HFF-Myc (cell line): ENCODE measurements at regions not wholly inside any gene's neighbourhood (a gene's known extent, or its start where the extent isn't known, plus 50 kb on each side); places are given as distances from the start of the nearest gene placed in this dataset.

ENCODE experiments used
- DNase-seq: peaks from one replicate; pipeline ENCODE4 v3.0.0-alpha.2; 2011; ENCODE audit warnings: low read depth; ENCODE audit errors: extremely low read depth
- H3K4me3 ChIP-seq: replicated peaks from 2 replicates; pipeline ENCODE4 v1.5.1; 2011; ENCODE audit warnings: low read depth, mild to moderate bottlenecking, control low read depth, low read length
- CTCF ChIP-seq: IDR thresholded peaks from 2 replicates; pipeline ENCODE4 v1.5.1; 2012; ENCODE audit warnings: mild to moderate bottlenecking, low read depth, low read length, control low read depth; ENCODE audit errors: missing control alignments

GRCh38 chr17:33623841-33624240, 330.7 kb upstream of the ASIC2 start:
- TF ChIP-seq CTCF: no peak
- H3K4me3 ChIP-seq: no peak overlapping the region
- no peak for DNase-seq

- H3K4me3 ChIP-seq: no peak overlapping the region
- TF ChIP-seq CTCF: no peak
These were observed 335.6 kb upstream of the ASIC2 start for GRCh38 chr17:33628500-33629346.

GRCh38 chr17:33633446-33633845, 340.4 kb upstream of the ASIC2 start:
- no peak overlapping the region for H3K4me3 ChIP-seq
- no peak for DNase-seq
- TF ChIP-seq CTCF: no peak

More at GRCh38 chr17:33628500-33629346, 335.6 kb upstream of the ASIC2 start:
- no peak for DNase-seq

DNA sequence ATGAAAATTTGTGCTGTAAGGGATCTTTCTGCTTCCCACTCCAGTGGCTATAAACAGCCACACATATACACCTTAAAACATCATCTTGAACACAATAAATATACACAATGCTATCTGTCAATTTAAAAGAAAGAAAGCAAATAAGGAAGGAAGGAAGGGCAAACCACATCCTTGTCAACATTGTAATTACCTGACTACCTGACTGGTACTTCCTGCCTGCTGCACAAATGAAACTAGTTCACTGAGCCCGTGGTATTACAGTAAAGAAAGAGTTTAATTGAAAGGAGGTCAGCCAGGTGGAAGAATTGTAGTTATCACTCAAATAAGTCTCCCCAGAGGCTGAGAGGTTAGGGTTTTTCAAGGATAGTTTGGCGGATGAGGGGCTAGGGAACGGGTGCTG, 344.4 kb upstream of the ASIC2 start:
- no peak for TF ChIP-seq CTCF
- H3K4me3 ChIP-seq: no peak overlapping the region
- DNase-seq: no peak

DNA sequence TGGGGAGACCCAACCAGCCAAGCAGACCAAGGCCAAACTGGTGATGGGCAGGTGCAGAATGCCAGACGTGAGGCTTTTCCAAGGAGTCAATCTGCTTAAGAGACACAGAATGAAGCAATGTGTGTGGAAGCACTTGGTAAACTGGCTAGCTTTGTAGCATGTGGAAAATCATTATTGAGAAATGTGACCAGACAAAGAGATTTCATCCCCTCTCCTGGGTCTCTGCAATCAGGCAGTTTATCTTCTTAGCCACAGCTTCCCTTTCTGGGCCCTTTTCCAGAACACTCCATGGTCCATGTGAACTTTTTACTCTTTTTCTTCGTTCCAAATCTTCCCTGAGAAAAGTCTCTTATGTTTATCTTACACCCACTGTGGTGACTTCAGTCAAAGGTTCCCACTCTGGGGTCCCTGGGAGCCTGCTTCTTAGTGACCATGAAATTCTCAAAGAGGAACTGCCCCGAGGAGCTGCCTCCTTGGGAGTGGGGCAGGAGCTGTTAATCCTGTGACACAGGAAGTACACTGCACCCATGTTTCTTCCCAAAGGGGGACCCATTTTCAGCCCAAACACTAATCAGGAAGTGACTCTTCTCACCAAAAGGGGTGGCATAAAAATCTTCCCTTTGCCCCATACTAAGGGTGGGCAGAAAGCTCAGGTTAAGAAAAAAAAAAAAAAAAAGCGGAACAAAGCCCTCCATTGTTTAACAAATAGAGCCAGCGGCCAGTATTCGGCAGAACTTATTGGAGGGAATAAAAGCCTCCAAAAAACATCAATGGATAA, 346.2 kb upstream of the ASIC2 start:
- no peak overlapping the region for H3K4me3 ChIP-seq
- no peak for DNase-seq
- TF ChIP-seq CTCF: no peak

DNA sequence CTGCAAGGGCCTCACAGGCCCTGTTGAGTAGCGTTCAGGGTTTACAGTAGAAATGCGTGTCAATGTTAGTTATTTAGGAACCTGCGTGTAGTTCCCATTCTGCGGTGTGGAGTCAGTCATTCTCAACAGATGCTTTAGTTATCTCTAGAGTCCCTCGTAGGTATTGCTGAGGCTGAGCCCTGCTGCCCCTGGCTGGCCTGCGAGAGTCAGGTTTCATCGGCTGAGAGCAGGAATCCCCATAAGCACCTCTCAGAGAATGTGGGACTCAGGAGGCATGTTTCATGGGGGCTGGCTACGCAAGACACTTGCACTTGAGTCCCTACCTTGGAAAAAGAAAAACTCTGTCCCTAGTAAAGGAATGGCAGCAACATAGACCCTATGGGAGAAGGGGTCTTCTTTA, 347.5 kb upstream of the ASIC2 start:
- no peak overlapping the region for H3K4me3 ChIP-seq
- DNase-seq: no peak
- TF ChIP-seq CTCF: no peak
